Stomach (tissue), 4 donors: ENCODE measurements at regions not wholly inside any gene's neighbourhood (a gene's known extent, or its start where the extent isn't known, plus 50 kb on each side); places are given as distances from the start of the nearest gene placed in this dataset.

Source experiments
- POLR2A ChIP-seq, 4 donors: fragments of 450-650 bp; IDR thresholded peaks; one replicate each; pipeline ENCODE4 v1.6.1; 2016; ENCODE audit warnings: antibody characterized with exemption in 4 of 4, control low read depth in 2 of 4, mild to moderate bottlenecking in 1 of 4, moderate library complexity in 1 of 4
- TF ChIP-seq, protein P1 (sequence below), 7 experiments: fragments of 450-650 bp in 4 of 7; fragments of 200-600 bp in 3 of 7; sonication (generic) in 3 of 7; IDR thresholded peaks; one replicate each; pipeline ENCODE4 v1.5.1; 2016 to 2019; ENCODE audit warnings: antibody characterized with exemption in 7 of 7, control low read depth in 2 of 7, mild to moderate bottlenecking in 1 of 7

DNA sequence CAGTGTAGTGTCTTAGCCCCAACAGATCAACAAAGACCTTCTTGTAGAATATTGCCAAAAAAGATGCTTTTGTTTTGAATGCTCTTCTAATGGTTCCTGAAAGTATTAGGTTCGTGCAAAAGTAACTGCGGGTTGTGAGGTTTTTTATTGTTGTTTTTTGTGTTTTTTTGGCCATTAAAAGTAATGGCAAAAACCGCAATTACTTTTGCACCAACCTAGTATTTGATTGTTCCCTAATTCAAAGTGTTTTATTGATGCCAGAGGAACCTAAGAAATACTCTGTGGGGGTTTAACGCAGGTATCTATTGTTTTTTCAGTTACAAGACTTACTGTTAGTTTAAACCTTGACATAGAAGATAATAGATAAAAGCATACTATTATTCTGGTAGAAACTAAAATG is 150.8 kb upstream of the DAAM1 start:
- TF ChIP-seq, protein P1, sequence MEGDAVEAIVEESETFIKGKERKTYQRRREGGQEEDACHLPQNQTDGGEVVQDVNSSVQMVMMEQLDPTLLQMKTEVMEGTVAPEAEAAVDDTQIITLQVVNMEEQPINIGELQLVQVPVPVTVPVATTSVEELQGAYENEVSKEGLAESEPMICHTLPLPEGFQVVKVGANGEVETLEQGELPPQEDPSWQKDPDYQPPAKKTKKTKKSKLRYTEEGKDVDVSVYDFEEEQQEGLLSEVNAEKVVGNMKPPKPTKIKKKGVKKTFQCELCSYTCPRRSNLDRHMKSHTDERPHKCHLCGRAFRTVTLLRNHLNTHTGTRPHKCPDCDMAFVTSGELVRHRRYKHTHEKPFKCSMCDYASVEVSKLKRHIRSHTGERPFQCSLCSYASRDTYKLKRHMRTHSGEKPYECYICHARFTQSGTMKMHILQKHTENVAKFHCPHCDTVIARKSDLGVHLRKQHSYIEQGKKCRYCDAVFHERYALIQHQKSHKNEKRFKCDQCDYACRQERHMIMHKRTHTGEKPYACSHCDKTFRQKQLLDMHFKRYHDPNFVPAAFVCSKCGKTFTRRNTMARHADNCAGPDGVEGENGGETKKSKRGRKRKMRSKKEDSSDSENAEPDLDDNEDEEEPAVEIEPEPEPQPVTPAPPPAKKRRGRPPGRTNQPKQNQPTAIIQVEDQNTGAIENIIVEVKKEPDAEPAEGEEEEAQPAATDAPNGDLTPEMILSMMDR (IDR thresholded peaks at IDR 0.05): no peak
- no peak for TF ChIP-seq POLR2A (IDR thresholded peaks at IDR 0.05)
